GM12892 (cell line): ENCODE measurements at regions not wholly inside any gene's neighbourhood (a gene's known extent, or its start where the extent isn't known, plus 50 kb on each side); places are given as distances from the start of the nearest gene placed in this dataset.

ENCODE experiments used
- POLR2A ChIP-seq: IDR thresholded peaks from 2 replicates; pipeline ENCODE4 v1.6.1; 2011; ENCODE audit warnings: low read depth, low read length, control low read depth
- POLR2AphosphoS5 ChIP-seq: IDR thresholded peaks from 2 replicates; pipeline ENCODE4 v1.6.1; 2011; ENCODE audit warnings: low read depth, low read length, control low read depth
- TAF1 ChIP-seq: IDR thresholded peaks from 2 replicates; pipeline ENCODE4 v1.6.1; 2011; ENCODE audit warnings: low read depth, mild to moderate bottlenecking, control low read depth, low read length, borderline replicate concordance

DNA sequence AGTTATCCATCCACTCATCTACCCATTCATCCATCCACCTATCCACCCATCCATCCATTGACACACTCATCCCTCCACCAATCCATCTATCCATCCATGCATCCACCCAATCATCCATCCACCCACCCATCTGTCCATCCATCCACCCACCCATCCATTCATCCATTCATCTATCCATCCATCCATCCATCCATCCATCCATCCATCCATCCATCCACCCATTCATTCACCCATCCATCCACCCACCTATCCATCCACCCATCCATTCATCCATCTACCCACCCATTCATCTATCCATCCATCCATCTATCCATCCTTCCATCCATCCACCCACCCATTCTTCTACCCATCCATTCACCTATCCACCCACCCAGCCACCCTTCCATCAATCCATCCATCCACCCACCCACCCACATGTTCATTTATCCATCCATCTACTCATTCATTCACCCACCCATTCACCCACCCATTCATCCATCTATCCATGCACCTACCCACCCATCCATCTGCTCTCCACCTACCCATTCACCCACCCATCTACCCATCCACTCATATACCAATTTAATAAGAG, 193.8 kb upstream of the ARID2 start:
- no peak for TF ChIP-seq POLR2A
- no peak for TF ChIP-seq TAF1
- TF ChIP-seq POLR2AphosphoS5, result no peak
